GM23338 (cell line): ENCODE measurements at regions not wholly inside any gene's neighbourhood (a gene's known extent, or its start where the extent isn't known, plus 50 kb on each side); places are given as distances from the start of the nearest gene placed in this dataset.

Experiments used
- ATAC-seq: fragments of 200-7000 bp; cut with Tn5 transposase; 3 replicates; pipeline ENCODE4 v1.9.1; 2020
- DNase-seq: peaks from one replicate; pipeline ENCODE4 v3.0.0-alpha.2; 2015; ENCODE audit warnings: low spot score
- H2AFZ ChIP-seq: fragments of 200-600 bp; sonication (generic); 2 replicates; pipeline ENCODE4 v1.8.0; 2016; ENCODE audit warnings: antibody characterized with exemption, mild to moderate bottlenecking, moderate library complexity
- H3F3A ChIP-seq: fragments of 200-600 bp; sonication (generic); replicated peaks from 2 replicates; pipeline ENCODE4 v1.8.0; 2017; ENCODE audit warnings: antibody characterized with exemption, mixed run types, low read depth
- H3K27ac ChIP-seq: fragments of 200-600 bp; sonication (generic); 2 replicates; pipeline ENCODE4 v1.6.1; 2016; ENCODE audit warnings: low read depth
- H3K27me3 ChIP-seq: fragments of 200-600 bp; sonication (generic); 2 replicates; pipeline ENCODE4 v1.8.0; 2016; ENCODE audit warnings: mild to moderate bottlenecking, mixed run types, moderate library complexity; ENCODE audit not compliant: insufficient read depth
- H3K36me3 ChIP-seq: fragments of 200-600 bp; sonication (generic); 2 replicates; pipeline ENCODE4 v1.8.0; 2016; ENCODE audit warnings: mild to moderate bottlenecking; ENCODE audit not compliant: insufficient read depth
- H3K4me1 ChIP-seq: fragments of 200-600 bp; sonication (generic); 2 replicates; pipeline ENCODE4 v1.8.0; 2016; ENCODE audit warnings: mild to moderate bottlenecking, moderate library complexity; ENCODE audit not compliant: insufficient read depth
- H3K4me2 ChIP-seq: fragments of 200-600 bp; sonication (generic); 2 replicates; pipeline ENCODE4 v1.7.1; 2017; ENCODE audit warnings: mixed run types
- H3K4me3 ChIP-seq: fragments of 200-600 bp; sonication (generic); 2 replicates; pipeline ENCODE4 v1.6.1; 2016; ENCODE audit warnings: mixed run types
- H3K79me2 ChIP-seq: fragments of 200-600 bp; sonication (generic); replicated peaks from 2 replicates; pipeline ENCODE4 v1.8.0; 2017; ENCODE audit warnings: mild to moderate bottlenecking; ENCODE audit not compliant: insufficient read depth
- H3K9me2 ChIP-seq: fragments of 200-600 bp; sonication (generic); 2 replicates; pipeline ENCODE4 v1.8.0; 2017; ENCODE audit not compliant: insufficient read depth
- H4K20me1 ChIP-seq: fragments of 200-600 bp; sonication (generic); replicated peaks from 2 replicates; pipeline ENCODE4 v1.8.0; 2017; ENCODE audit warnings: mild to moderate bottlenecking; ENCODE audit not compliant: insufficient read depth
- H3K27ac Mint-ChIP-seq: 2 replicates; pipeline ENCODE4 v1.8.0; 2020; ENCODE audit warnings: inconsistent platforms, mild to moderate bottlenecking, moderate library complexity, mixed read lengths
- H3K27me3 Mint-ChIP-seq: 3 replicates; pipeline ENCODE4 v1.8.0; 2022; ENCODE audit warnings: low read depth, mild to moderate bottlenecking, moderate library complexity, mixed read lengths, inconsistent platforms; ENCODE audit not compliant: insufficient read depth, poor library complexity
- H3K36me3 Mint-ChIP-seq: 3 replicates; pipeline ENCODE4 v1.8.0; 2021; ENCODE audit warnings: low read depth, mild to moderate bottlenecking, inconsistent platforms, moderate library complexity, mixed read lengths
- H3K4me1 Mint-ChIP-seq: 3 replicates; pipeline ENCODE4 v1.8.0; 2020; ENCODE audit warnings: mild to moderate bottlenecking, inconsistent platforms, mixed read lengths
- H3K4me3 Mint-ChIP-seq: 3 replicates; pipeline ENCODE4 v1.8.0; 2021; ENCODE audit warnings: moderate library complexity, mild to moderate bottlenecking, inconsistent platforms, mixed read lengths
- H3K9me3 Mint-ChIP-seq: 3 replicates; pipeline ENCODE4 v1.8.0; 2020; ENCODE audit warnings: moderate library complexity, mild to moderate bottlenecking, inconsistent platforms, mixed read lengths
- CREB1 ChIP-seq: fragments of 250-450 bp; sonication (Bioruptor Pico); IDR thresholded peaks from 2 replicates; pipeline ENCODE4 v1.5.0; 2020; ENCODE audit warnings: low read depth, mild to moderate bottlenecking, moderate library complexity
- CTCF ChIP-seq, 2 experiments: fragments of 200-600 bp in 1 of 2; sonication (generic) in 1 of 2; conservative IDR thresholded peaks; 2 replicates each; pipeline versions ENCODE4 v1.5.1 to v1.6.1; 2016 to 2017; ENCODE audit warnings: antibody characterized with exemption in 2 of 2, low read depth in 2 of 2, mild to moderate bottlenecking in 2 of 2, moderate library complexity in 1 of 2
- EZH2phosphoT487 ChIP-seq: fragments of 200-600 bp; sonication (generic); IDR thresholded peaks from one replicate; pipeline ENCODE4 v1.8.1; 2018; ENCODE audit warnings: antibody characterized with exemption; ENCODE audit not compliant: unreplicated experiment
- NANOG ChIP-seq: IDR thresholded peaks from 2 replicates; pipeline ENCODE4 v1.6.1; 2016; ENCODE audit warnings: antibody characterized with exemption, borderline replicate concordance
- REST ChIP-seq: IDR thresholded peaks from one replicate; pipeline ENCODE4 v1.6.1; 2018; ENCODE audit warnings: antibody characterized with exemption; ENCODE audit not compliant: unreplicated experiment
- TF ChIP-seq, protein P1 (sequence below): IDR thresholded peaks from 2 replicates; pipeline ENCODE4 v1.6.1; 2016; ENCODE audit warnings: antibody characterized with exemption

GRCh38 chr20:52791091-52791490 lies 181.1 kb upstream of the TSHZ2 start:
- Mint-ChIP-seq H3K27me3 (no peaks in the 10 kb centered on the region), H3K4me3 (no peak overlapping the region), H3K9me3 (no peaks in the 10 kb centered on the region), H3K27ac (no peak overlapping the region), H3K36me3 (no peaks in the 10 kb centered on the region), H3K4me1 (peaks cover 4% of the 10 kb centered on the region; the same call in 2 of the 3 replicates)
- Histone ChIP-seq H3K4me2 (no peak overlapping the region), H3K9me2 (peaks cover 3% of the 10 kb centered on the region; the same call in 1 of the 2 replicates), H3F3A (no peaks in the 10 kb centered on the region), H3K36me3 (no peaks in the 10 kb centered on the region), H3K27me3 (no peaks in the 10 kb centered on the region), H3K79me2 (no peaks in the 10 kb centered on the region), H2AFZ (peak overlapping the region; percentile 38; the same call in 1 of the 2 replicates), H4K20me1 (no peaks in the 10 kb centered on the region), H3K27ac (no peak overlapping the region), H3K4me1 (no peaks in the 10 kb centered on the region; the same call in 1 of the 2 replicates), H3K4me3 (no peak overlapping the region)
- ATAC-seq = no peak
- no peak for DNase-seq
- no peak for TF ChIP-seq EZH2phosphoT487
- TF ChIP-seq REST = no peak
- TF ChIP-seq CREB1 (CRISPR knock-in tag) = no peak
- TF ChIP-seq, protein P1, sequence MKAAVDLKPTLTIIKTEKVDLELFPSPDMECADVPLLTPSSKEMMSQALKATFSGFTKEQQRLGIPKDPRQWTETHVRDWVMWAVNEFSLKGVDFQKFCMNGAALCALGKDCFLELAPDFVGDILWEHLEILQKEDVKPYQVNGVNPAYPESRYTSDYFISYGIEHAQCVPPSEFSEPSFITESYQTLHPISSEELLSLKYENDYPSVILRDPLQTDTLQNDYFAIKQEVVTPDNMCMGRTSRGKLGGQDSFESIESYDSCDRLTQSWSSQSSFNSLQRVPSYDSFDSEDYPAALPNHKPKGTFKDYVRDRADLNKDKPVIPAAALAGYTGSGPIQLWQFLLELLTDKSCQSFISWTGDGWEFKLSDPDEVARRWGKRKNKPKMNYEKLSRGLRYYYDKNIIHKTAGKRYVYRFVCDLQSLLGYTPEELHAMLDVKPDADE = no peak
- no peak for TF ChIP-seq NANOG

GRCh38 chr20:52789716-52790115 lies 182.4 kb upstream of the TSHZ2 start:
- H3K9me2 ChIP-seq = peaks cover 5% of the 10 kb centered on the region
- no peaks in the 10 kb centered on the region for H3K27me3 ChIP-seq
- H3K4me2 ChIP-seq = no peak overlapping the region
- no peaks in the 10 kb centered on the region for H3F3A ChIP-seq
- no peak overlapping the region for H3K27ac ChIP-seq
- H2AFZ ChIP-seq = no peak overlapping the region
- H3K4me3 Mint-ChIP-seq = no peak overlapping the region
- H3K27ac Mint-ChIP-seq = no peak overlapping the region
- H3K4me1 Mint-ChIP-seq = peaks cover 4% of the 10 kb centered on the region; the same call in 2 of the 3 replicates
- H4K20me1 ChIP-seq = no peaks in the 10 kb centered on the region
- H3K27me3 Mint-ChIP-seq = no peaks in the 10 kb centered on the region
- no peak for ATAC-seq
- no peaks in the 10 kb centered on the region for H3K79me2 ChIP-seq
- no peaks in the 10 kb centered on the region for H3K36me3 Mint-ChIP-seq
- H3K36me3 ChIP-seq = no peaks in the 10 kb centered on the region
- H3K4me3 ChIP-seq = no peak overlapping the region
- H3K4me1 ChIP-seq = no peaks in the 10 kb centered on the region; the same call in 1 of the 2 replicates
- H3K9me3 Mint-ChIP-seq = no peaks in the 10 kb centered on the region
- no peak for DNase-seq
- TF ChIP-seq REST (no peak), CTCF (conservative IDR thresholded peaks at IDR 0.05; ENCODE audit: low read depth in 2 of 2) (no peak)
